ENCODE measurements at regions not wholly inside any gene's neighbourhood (a gene's known extent, or its start where the extent isn't known, plus 50 kb on each side); places are given as distances from the start of the nearest gene placed in this dataset.
"Not testable (repeated sequence)": the region's sequence is repeated elsewhere in the genome, so short reads cannot be mapped to it uniquely, and the experiment has no call there.

- no peak for FAIRE-seq
Measured at GRCh38 chr2:138223319-138223718, 259.0 kb downstream of the HNMT start.

- FAIRE-seq = no peak
Measured at GRCh38 chr2:138227195-138227594, 262.9 kb downstream of the HNMT start.

GRCh38 chr2:138228101-138228500 is 263.8 kb downstream of the HNMT start:
- no peak for FAIRE-seq

- FAIRE-seq = no peak
Measured at GRCh38 chr2:138234265-138234664, 267.3 kb upstream of the SPOPL start.

- FAIRE-seq = no peak
Measured at GRCh38 chr2:138235041-138235440, 266.5 kb upstream of the SPOPL start.

- FAIRE-seq = no peak
Measured at GRCh38 chr2:138236142-138236541, 265.4 kb upstream of the SPOPL start.

- no peak for FAIRE-seq
Measured at GRCh38 chr2:138237667-138238384, 263.7 kb upstream of the SPOPL start.

- no peak for FAIRE-seq
Measured at GRCh38 chr2:138238908-138239307, 262.7 kb upstream of the SPOPL start.

GRCh38 chr2:138239902-138240491 is 261.6 kb upstream of the SPOPL start:
- no peak for FAIRE-seq

GRCh38 chr2:138243372-138243771 is 258.2 kb upstream of the SPOPL start:
- no peak for FAIRE-seq

- no peak for FAIRE-seq
Measured at GRCh38 chr2:138244501-138244925, 257.1 kb upstream of the SPOPL start.

- no peak for FAIRE-seq
Measured at GRCh38 chr2:138245310-138245709, 256.3 kb upstream of the SPOPL start.

GRCh38 chr2:138247302-138247701 is 254.3 kb upstream of the SPOPL start:
- no peak for FAIRE-seq

GRCh38 chr2:138249207-138249606 is 252.4 kb upstream of the SPOPL start:
- no peak for FAIRE-seq

- FAIRE-seq = peak; percentile 92
Measured at GRCh38 chr2:138250843-138251320, 250.7 kb upstream of the SPOPL start.

GRCh38 chr2:138252587-138252986 is 249.0 kb upstream of the SPOPL start:
- no peak for FAIRE-seq

GRCh38 chr2:138255670-138256069 is 245.9 kb upstream of the SPOPL start:
- FAIRE-seq = no peak

GRCh38 chr2:138267161-138267901 is 234.2 kb upstream of the SPOPL start:
- FAIRE-seq = no peak

GRCh38 chr2:138267902-138268254 is 233.7 kb upstream of the SPOPL start:
- FAIRE-seq = no peak

GRCh38 chr2:138269765-138270164 is 231.8 kb upstream of the SPOPL start:
- no peak for FAIRE-seq

- FAIRE-seq = no peak
Measured at GRCh38 chr2:138271467-138271866, 230.1 kb upstream of the SPOPL start.

GRCh38 chr2:138272524-138273195 is 228.9 kb upstream of the SPOPL start:
- no peak for FAIRE-seq

GRCh38 chr2:138273280-138273679 is 228.3 kb upstream of the SPOPL start:
- FAIRE-seq = not testable (repeated sequence)

All from TTC549 (cell line).